ENCODE measurements at regions not wholly inside any gene's neighbourhood (a gene's known extent, or its start where the extent isn't known, plus 50 kb on each side); places are given as distances from the start of the nearest gene placed in this dataset.

DNA sequence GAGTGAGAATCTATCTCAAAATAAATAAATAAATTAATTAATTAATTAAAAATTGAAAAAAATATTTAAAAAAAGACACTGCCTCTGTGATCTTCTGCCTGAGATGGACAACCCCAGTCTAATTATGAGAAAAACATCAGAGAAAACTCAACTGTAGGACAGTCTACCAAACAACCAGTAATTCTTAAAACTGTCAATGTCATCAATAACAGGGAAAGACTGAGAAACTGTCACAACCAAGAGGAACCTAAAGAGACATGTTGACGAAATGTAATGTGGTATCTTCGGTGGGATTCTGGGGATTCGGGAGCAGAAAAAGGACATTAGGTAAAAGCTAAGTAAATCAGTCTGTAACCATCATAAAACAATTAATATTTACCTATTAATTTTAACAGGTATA is 265.4 kb upstream of the LMCD1 start:
- FAIRE-seq (no peak), DNase-seq (ENCODE audit: low read depth, low spot score) (no peak)
- ChIA-PET CTCF (no interaction called here), POLR2A (no interaction called here)
- Histone ChIP-seq H3K79me2 (ENCODE audit: control insufficient read depth, insufficient read depth, low read length) (no peaks in the 10 kb centered on the region), H3K4me2 (ENCODE audit: insufficient read depth, low read length) (no peak overlapping the region), H3K27me3 (ENCODE audit: control insufficient read depth in 2 of 2, insufficient read depth in 2 of 2, low read length in 2 of 2) (no peaks in the 10 kb centered on the region), H3K9me3 (replicated peaks; ENCODE audit: control insufficient read depth, insufficient read depth, low read length) (no peaks in the 10 kb centered on the region), H3K4me3 (replicated peaks in 1 of 3; ENCODE audit: insufficient read depth in 1 of 3, low read depth in 1 of 3, low read length in 3 of 3) (no peak overlapping the region), H3K27ac (ENCODE audit: insufficient read depth, low read depth, low read length) (no peak overlapping the region), H3K36me3 (ENCODE audit: control insufficient read depth in 2 of 2, extremely low read depth in 1 of 2, insufficient read depth in 2 of 2, low read length in 2 of 2) (no peaks in the 10 kb centered on the region), H3K4me1 (ENCODE audit: control insufficient read depth, extremely low read depth, insufficient read depth, low read length) (no peaks in the 10 kb centered on the region), H3K9ac (replicated peaks; ENCODE audit: extremely low read depth, insufficient read depth, low read length) (no peak overlapping the region), H2AFZ (ENCODE audit: low read depth, low read length) (no peak overlapping the region), H4K20me1 (replicated peaks; ENCODE audit: control insufficient read depth, extremely low read depth, insufficient read depth, low read length) (no peaks in the 10 kb centered on the region), H3K9me1 (replicated peaks; ENCODE audit: control insufficient read depth, extremely low read depth, insufficient read depth, low read length) (no peaks in the 10 kb centered on the region)
- dilution Hi-C loops (cut with MboI; ENCODE audit: extremely low pct_ligation_motif_present, low sequenced_read_pairs), result no loop called here
- intact Hi-C loops (cut with micrococcal nuclease), result loop anchor here (5.0 kb wide), 2 partner anchors 386 to 949 kb away; no protein-coding TSS in a partner anchor
- TF ChIP-seq MYC (IDR thresholded peaks at IDR 0.05; ENCODE audit: low read depth, low read length) (no peak), CTCF (IDR thresholded peaks at IDR 0.05; ENCODE audit: extremely low read depth in 1 of 2, insufficient read depth in 1 of 2, low read depth in 1 of 2, low read length in 2 of 2) (no peak), GATA2 (IDR thresholded peaks at IDR 0.05; ENCODE audit: insufficient read depth, insufficient read length, low read depth, low read length) (no peak), FOS (IDR thresholded peaks at IDR 0.05; ENCODE audit: borderline replicate concordance, insufficient read depth, low read length) (no peak), JUN (IDR thresholded peaks at IDR 0.05; ENCODE audit: borderline replicate concordance, insufficient read depth, insufficient read length, low read depth) (no peak), POLR2A (IDR thresholded peaks at IDR 0.05; ENCODE audit: low read depth, low read length) (no peak), EZH2 (IDR thresholded peaks at IDR 0.05; ENCODE audit: borderline replicate concordance, low read depth, low read length, severe bottlenecking) (no peak), POLR2AphosphoS5 (IDR thresholded peaks at IDR 0.05; ENCODE audit: insufficient read depth, low read depth, low read length) (no peak)
- TF ChIP-seq, protein P1, sequence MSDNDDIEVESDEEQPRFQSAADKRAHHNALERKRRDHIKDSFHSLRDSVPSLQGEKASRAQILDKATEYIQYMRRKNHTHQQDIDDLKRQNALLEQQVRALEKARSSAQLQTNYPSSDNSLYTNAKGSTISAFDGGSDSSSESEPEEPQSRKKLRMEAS (IDR thresholded peaks at IDR 0.05; ENCODE audit: insufficient read depth, insufficient read length), result no peak
- BruUV-seq (replicated peaks), result no TSS peak

Data from endothelial cell of umbilical vein (primary cell).